Vagina (tissue), 2 donors: ENCODE measurements at regions not wholly inside any gene's neighbourhood (a gene's known extent, or its start where the extent isn't known, plus 50 kb on each side); places are given as distances from the start of the nearest gene placed in this dataset.

Experiments
- DNase-seq, 2 donors: peaks; one replicate each; pipeline ENCODE4 v3.0.0-alpha.2; 2017; ENCODE audit errors: extremely low spot score in 2 of 2
- H3K27ac ChIP-seq: fragments of 200-600 bp; sonication (generic); one replicate; pipeline ENCODE4 v1.5.1; 2019
- H3K27me3 ChIP-seq: fragments of 200-600 bp; sonication (generic); one replicate; pipeline ENCODE4 v1.5.1; 2019
- H3K36me3 ChIP-seq, 2 donors: fragments of 200-600 bp; sonication (generic); one replicate each; pipeline ENCODE4 v1.5.1; 2017 to 2019
- H3K4me1 ChIP-seq: fragments of 200-600 bp; sonication (generic); one replicate; pipeline ENCODE4 v1.5.1; 2019
- H3K4me3 ChIP-seq, 2 donors: fragments of 200-600 bp; sonication (generic); 1 replicate in 1 of 2; 2 replicates in 1 of 2; pipeline ENCODE4 v1.5.1; 2016 to 2019
- H3K9me3 ChIP-seq: fragments of 200-600 bp; sonication (generic); one replicate; pipeline ENCODE4 v1.5.1; 2019
- POLR2A ChIP-seq, 2 donors: fragments of 450-650 bp; IDR thresholded peaks; one replicate each; pipeline ENCODE4 v1.6.1; 2017; ENCODE audit warnings: antibody characterized with exemption in 2 of 2, mild to moderate bottlenecking in 2 of 2, moderate library complexity in 2 of 2
- POLR2AphosphoS5 ChIP-seq, 2 donors: sonication (generic); formaldehyde crosslinking; IDR thresholded peaks; one replicate each; pipeline ENCODE4 v1.9.0; 2017; ENCODE audit warnings: antibody characterized with exemption in 2 of 2, mild to moderate bottlenecking in 2 of 2, low read depth in 1 of 2; ENCODE audit not compliant: insufficient read depth in 1 of 2
- intact Hi-C: fragments of 100-400 bp; cut with DNase I; formaldehyde crosslinking; loops from one replicate; pipeline ENCODE4 v1.15.1; 2023
- TF ChIP-seq, protein P1 (sequence below), 3 experiments: fragments of 450-650 bp in 2 of 3; fragments of 200-600 bp in 1 of 3; sonication (generic) in 1 of 3; IDR thresholded peaks; one replicate each; pipeline ENCODE4 v1.5.1; 2017 to 2019; ENCODE audit warnings: antibody characterized with exemption in 3 of 3, mild to moderate bottlenecking in 2 of 3, moderate library complexity in 2 of 3

DNA sequence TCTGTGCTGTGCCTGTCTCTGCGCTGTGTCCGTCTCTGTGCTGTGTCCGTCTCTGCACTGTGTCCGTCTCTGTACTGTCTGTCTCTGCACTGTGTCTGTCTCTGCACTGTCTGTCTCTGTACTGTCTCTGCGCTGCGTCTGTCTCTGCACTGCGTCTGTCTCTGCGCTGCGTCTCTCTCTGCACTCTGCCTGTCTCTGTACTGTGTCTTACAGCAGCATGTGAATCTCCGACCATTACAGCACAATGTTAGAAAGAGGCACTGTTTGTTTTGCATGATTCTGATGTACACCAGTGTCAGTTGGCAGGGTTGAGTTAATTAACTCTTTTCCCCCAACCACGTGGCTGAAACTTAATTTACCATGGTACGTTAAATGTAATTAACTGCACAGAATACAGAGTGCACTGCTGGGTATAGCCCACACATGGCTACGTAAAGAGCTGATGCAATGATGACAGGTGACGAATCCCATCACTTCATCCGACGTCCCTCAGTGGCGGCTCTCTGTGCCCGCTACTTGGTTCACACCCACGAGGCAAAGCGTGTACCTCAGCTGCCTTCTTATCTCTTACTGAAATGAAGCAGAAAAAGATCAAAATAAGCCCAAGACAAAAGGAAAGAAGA lies 127.7 kb upstream of the SFSWAP start:
- H3K27me3 ChIP-seq: no peaks in the 10 kb centered on the region
- H3K4me1 ChIP-seq: no peaks in the 10 kb centered on the region
- no peaks in the 10 kb centered on the region for H3K9me3 ChIP-seq
- intact Hi-C loops: no loop called here
- H3K4me3 ChIP-seq: no peak overlapping the region
- no peaks in the 10 kb centered on the region for H3K36me3 ChIP-seq
- no peak overlapping the region for H3K27ac ChIP-seq
- TF ChIP-seq POLR2A (IDR thresholded peaks at IDR 0.05): no peak
- no peak for TF ChIP-seq POLR2AphosphoS5 (IDR thresholded peaks at IDR 0.05; ENCODE audit: insufficient read depth in 1 of 2, low read depth in 1 of 2)
- TF ChIP-seq, protein P1, sequence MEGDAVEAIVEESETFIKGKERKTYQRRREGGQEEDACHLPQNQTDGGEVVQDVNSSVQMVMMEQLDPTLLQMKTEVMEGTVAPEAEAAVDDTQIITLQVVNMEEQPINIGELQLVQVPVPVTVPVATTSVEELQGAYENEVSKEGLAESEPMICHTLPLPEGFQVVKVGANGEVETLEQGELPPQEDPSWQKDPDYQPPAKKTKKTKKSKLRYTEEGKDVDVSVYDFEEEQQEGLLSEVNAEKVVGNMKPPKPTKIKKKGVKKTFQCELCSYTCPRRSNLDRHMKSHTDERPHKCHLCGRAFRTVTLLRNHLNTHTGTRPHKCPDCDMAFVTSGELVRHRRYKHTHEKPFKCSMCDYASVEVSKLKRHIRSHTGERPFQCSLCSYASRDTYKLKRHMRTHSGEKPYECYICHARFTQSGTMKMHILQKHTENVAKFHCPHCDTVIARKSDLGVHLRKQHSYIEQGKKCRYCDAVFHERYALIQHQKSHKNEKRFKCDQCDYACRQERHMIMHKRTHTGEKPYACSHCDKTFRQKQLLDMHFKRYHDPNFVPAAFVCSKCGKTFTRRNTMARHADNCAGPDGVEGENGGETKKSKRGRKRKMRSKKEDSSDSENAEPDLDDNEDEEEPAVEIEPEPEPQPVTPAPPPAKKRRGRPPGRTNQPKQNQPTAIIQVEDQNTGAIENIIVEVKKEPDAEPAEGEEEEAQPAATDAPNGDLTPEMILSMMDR (IDR thresholded peaks at IDR 0.05): no peak
- DNase-seq: no peak

DNA sequence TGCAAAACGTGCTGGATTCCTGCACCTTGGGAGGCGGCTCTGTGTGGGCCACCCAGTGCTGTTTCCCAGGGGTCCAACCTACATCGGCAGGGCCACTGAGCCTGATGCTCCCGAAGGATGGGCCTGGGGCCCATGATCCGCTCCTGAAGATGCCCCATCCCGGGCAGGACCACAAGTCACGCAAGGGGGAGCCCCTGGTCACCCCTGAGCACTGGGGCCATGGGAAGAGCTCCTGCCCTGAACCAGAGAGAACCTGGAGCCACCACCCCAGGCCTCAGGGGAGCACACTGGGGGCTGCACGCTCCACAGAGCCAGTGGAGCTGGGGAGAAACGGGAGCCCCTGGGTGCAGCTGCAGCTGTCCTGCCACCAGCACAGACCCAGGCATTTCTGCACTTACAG lies 124.6 kb upstream of the SFSWAP start:
- H3K36me3 ChIP-seq: no peaks in the 10 kb centered on the region
- H3K27ac ChIP-seq: no peak overlapping the region
- H3K4me1 ChIP-seq: no peaks in the 10 kb centered on the region
- no peaks in the 10 kb centered on the region for H3K9me3 ChIP-seq
- no peaks in the 10 kb centered on the region for H3K27me3 ChIP-seq
- no peak for DNase-seq
- intact Hi-C loops: no loop called here
- TF ChIP-seq, protein P1 (IDR thresholded peaks at IDR 0.05): no peak
- TF ChIP-seq POLR2AphosphoS5 (IDR thresholded peaks at IDR 0.05; ENCODE audit: insufficient read depth in 1 of 2, low read depth in 1 of 2) (no peak), POLR2A (IDR thresholded peaks at IDR 0.05) (no peak)
- H3K4me3 ChIP-seq: no peak overlapping the region

DNA sequence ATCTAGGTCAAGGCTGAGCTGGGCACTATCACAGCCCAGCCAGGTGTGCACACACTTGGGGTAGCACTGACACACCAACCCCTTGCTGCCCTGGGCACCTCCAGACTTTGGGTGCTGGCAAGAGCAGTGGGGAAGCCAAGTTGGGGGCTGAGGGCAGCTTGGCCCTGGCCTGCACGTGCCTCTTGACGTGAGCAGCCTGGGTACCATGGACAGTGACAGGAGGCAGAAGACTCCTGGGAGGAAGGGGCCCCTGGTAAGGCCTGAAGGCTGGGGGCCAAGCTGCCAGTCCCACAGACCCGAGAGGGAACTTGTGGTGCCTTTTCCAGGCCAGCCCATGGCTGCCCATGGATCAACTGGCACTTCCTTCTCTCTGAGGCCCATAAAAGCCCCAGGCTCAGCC lies 124.1 kb upstream of the SFSWAP start:
- TF ChIP-seq, protein P1 (IDR thresholded peaks at IDR 0.05): no peak
- TF ChIP-seq POLR2A (IDR thresholded peaks at IDR 0.05): no peak
- no peak for TF ChIP-seq POLR2AphosphoS5 (IDR thresholded peaks at IDR 0.05; ENCODE audit: insufficient read depth in 1 of 2, low read depth in 1 of 2)
- Histone ChIP-seq H3K36me3 (no peaks in the 10 kb centered on the region), H3K27ac (no peak overlapping the region), H3K9me3 (no peaks in the 10 kb centered on the region), H3K27me3 (no peaks in the 10 kb centered on the region), H3K4me1 (no peaks in the 10 kb centered on the region), H3K4me3 (no peak overlapping the region)
- intact Hi-C loops: no loop called here
- DNase-seq: no peak

DNA sequence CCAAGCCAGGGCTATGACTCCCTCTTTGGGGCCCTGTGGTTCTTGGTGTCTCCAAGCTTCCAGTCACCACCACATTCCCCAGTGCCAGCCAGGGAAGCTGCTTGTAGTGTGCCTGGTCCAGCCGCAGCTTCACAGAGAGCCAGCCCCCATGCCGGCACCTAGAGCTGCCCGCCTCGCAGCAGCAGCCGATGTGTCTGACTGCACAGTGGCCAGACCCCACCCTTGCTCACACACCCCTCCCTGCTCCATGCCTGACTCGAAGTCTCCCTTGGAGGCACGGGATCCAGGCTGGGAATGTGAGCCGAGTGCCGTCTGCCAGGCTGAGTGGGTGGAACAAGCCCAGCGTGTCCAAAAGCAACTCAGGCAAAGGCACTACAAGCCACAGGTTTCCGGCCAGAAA lies 123.3 kb upstream of the SFSWAP start:
- intact Hi-C loops: no loop called here
- DNase-seq: no peak
- H3K36me3 ChIP-seq: no peaks in the 10 kb centered on the region
- no peak overlapping the region for H3K27ac ChIP-seq
- H3K9me3 ChIP-seq: no peaks in the 10 kb centered on the region
- no peaks in the 10 kb centered on the region for H3K27me3 ChIP-seq
- TF ChIP-seq, protein P1 (IDR thresholded peaks at IDR 0.05): no peak
- no peak for TF ChIP-seq POLR2A (IDR thresholded peaks at IDR 0.05)
- TF ChIP-seq POLR2AphosphoS5 (IDR thresholded peaks at IDR 0.05; ENCODE audit: insufficient read depth in 1 of 2, low read depth in 1 of 2): no peak
- H3K4me3 ChIP-seq: no peak overlapping the region
- H3K4me1 ChIP-seq: no peaks in the 10 kb centered on the region

DNA sequence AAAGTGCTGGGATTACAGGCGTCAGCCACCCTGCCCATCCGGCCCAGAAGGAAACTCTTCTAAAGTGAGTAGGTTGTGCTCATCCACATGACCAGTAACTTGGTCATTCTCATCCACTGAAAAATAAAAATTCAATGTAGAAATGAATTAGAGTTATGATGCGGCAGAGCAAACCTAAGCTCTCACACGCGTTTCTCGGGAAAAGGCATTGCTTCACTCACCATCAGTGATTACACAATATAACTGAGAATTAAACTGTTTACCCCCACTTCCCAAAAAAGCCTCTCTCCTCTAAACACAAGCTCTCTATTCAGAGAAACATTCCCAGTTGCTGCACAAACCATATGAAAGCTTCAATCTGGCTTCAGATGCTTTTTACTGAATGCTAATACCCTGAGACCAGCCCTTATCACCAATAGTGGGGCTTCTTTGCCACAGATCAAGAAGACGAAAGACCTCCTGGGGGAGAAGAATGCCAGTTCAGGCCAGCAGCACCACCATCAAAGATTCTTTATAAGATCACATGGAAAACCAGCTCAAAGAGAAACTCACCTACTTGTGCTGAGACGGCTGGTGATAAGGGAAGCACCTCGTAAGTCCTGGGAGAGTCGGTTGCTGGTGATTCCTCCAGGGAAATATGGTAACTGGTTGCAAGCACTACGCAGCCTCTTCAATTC lies 121.5 kb upstream of the SFSWAP start:
- no peak for TF ChIP-seq POLR2A (IDR thresholded peaks at IDR 0.05)
- TF ChIP-seq, protein P1 (IDR thresholded peaks at IDR 0.05): no peak
- TF ChIP-seq POLR2AphosphoS5 (IDR thresholded peaks at IDR 0.05; ENCODE audit: insufficient read depth in 1 of 2, low read depth in 1 of 2): no peak
- Histone ChIP-seq H3K27me3 (no peaks in the 10 kb centered on the region), H3K4me3 (no peak overlapping the region), H3K9me3 (no peaks in the 10 kb centered on the region), H3K4me1 (no peaks in the 10 kb centered on the region), H3K27ac (no peak overlapping the region), H3K36me3 (no peaks in the 10 kb centered on the region)
- intact Hi-C loops: no loop called here
- DNase-seq: no peak
